Fibroblast of mammary gland (primary cell): ENCODE measurements at regions not wholly inside any gene's neighbourhood (a gene's known extent, or its start where the extent isn't known, plus 50 kb on each side); places are given as distances from the start of the nearest gene placed in this dataset.
"Not testable (repeated sequence)": the region's sequence is repeated elsewhere in the genome, so short reads cannot be mapped to it uniquely, and the experiment has no call there.

Source experiments
- DNase-seq: peaks from one replicate; pipeline ENCODE4 v3.0.0-alpha.2; 2010; ENCODE audit warnings: low read depth
- H3K4me3 ChIP-seq: 2 replicates; pipeline ENCODE4 v1.5.1; 2011; ENCODE audit warnings: low read depth, mild to moderate bottlenecking, low read length, moderate library complexity; ENCODE audit not compliant: control insufficient read depth
- CTCF ChIP-seq: conservative IDR thresholded peaks from 2 replicates; pipeline ENCODE4 v1.5.1; 2011; ENCODE audit warnings: low read depth, low read length, inconsistent platforms; ENCODE audit not compliant: control insufficient read depth, insufficient read depth

GRCh38 chr12:75631831-75632230 lies 120.4 kb upstream of the KRR1 start:
- no peak for DNase-seq
- no peak for TF ChIP-seq CTCF
- no peak overlapping the region for H3K4me3 ChIP-seq

GRCh38 chr12:75630091-75630490 lies 118.7 kb upstream of the KRR1 start:
- H3K4me3 ChIP-seq: no peak overlapping the region
- no peak for DNase-seq
- no peak for TF ChIP-seq CTCF

GRCh38 chr12:75628916-75629315 lies 117.5 kb upstream of the KRR1 start:
- no peak overlapping the region for H3K4me3 ChIP-seq
- no peak for DNase-seq
- TF ChIP-seq CTCF: no peak

GRCh38 chr12:75628511-75628910 lies 117.1 kb upstream of the KRR1 start:
- no peak overlapping the region for H3K4me3 ChIP-seq
- no peak for TF ChIP-seq CTCF
- DNase-seq: no peak

- H3K4me3 ChIP-seq: no peak overlapping the region
- peak; percentile 70 for DNase-seq
- peak; percentile 35 for TF ChIP-seq CTCF
Measured at GRCh38 chr12:75623631-75624154, 112.3 kb upstream of the KRR1 start.

GRCh38 chr12:75622492-75622891 lies 111.1 kb upstream of the KRR1 start:
- TF ChIP-seq CTCF: no peak
- DNase-seq: no peak
- H3K4me3 ChIP-seq: no peak overlapping the region

- not testable (repeated sequence) for DNase-seq, H3K4me3 ChIP-seq
Measured at GRCh38 chr12:75614396-75614795, 103.0 kb upstream of the KRR1 start.
